GM12878 (cell line): ENCODE measurements at regions not wholly inside any gene's neighbourhood (a gene's known extent, or its start where the extent isn't known, plus 50 kb on each side); places are given as distances from the start of the nearest gene placed in this dataset.
A peak's percentile ranks its signal among the peaks of the same experiment; 100 is the strongest.

Source experiments
- ATAC-seq: fragments of 200-7000 bp; cut with Tn5 transposase; 3 replicates; pipeline ENCODE4 v1.9.1; 2020; ENCODE audit warnings: mild to moderate bottlenecking, moderate library complexity
- BruUV-seq: library from RNA; stranded (reverse); fragments of 400-500 nt; replicated peaks from 2 replicates; lab custom pipeline; 2021; lab: Mats Ljungman, UMichigan
- CTCF ChIA-PET: fragments of 300-600 bp; sonication (Branson Sonifier 250); formaldehyde crosslinking; extraction: SDS; loops from one replicate; lab custom pipeline; 2021; ENCODE audit warnings: inconsistent platforms; lab: Yijun Ruan, JAX
- POLR2A ChIA-PET: fragments of 350-600 bp; formaldehyde crosslinking; extraction: SDS; loops from one replicate; lab custom pipeline; 2021; ENCODE audit warnings: inconsistent platforms; lab: Charles Lee
- RAD21 ChIA-PET: fragments of 300-600 bp; sonication (Branson Sonifier 250); formaldehyde crosslinking; loops from one replicate; lab custom pipeline; 2023; ENCODE audit warnings: antibody characterized with exemption; ENCODE audit not compliant: unreplicated experiment; lab: Charles Lee
- SMC1A ChIA-PET: fragments of 300-600 bp; sonication (Branson Sonifier 250); formaldehyde crosslinking; loops from one replicate; lab custom pipeline; 2023; ENCODE audit not compliant: unreplicated experiment, uncharacterized antibody; lab: Charles Lee
- DNase-seq: peaks from one replicate; pipeline ENCODE4 v3.0.0-alpha.2; 2011; ENCODE audit warnings: low read depth, low spot score
- FAIRE-seq: peaks from 3 replicates; lab custom pipeline; 2011; peaks lifted over from hg19 to GRCh38; lab: Jason Lieb, UNC
- H2AFZ ChIP-seq: 2 replicates; pipeline ENCODE4 v1.6.0; 2011; ENCODE audit warnings: low read depth, low read length, control low read depth; ENCODE audit not compliant: control insufficient read depth
- H3K27ac ChIP-seq: 2 replicates; pipeline ENCODE4 v1.5.1; 2011; ENCODE audit warnings: control low read depth; ENCODE audit not compliant: control insufficient read depth, insufficient read depth
- H3K27me3 ChIP-seq, 2 experiments: replicated peaks in 1 of 2; 2 replicates each; pipeline versions ENCODE4 v1.6.0 to v1.6.1; 2011; ENCODE audit warnings: low read length in 1 of 2; ENCODE audit not compliant: control insufficient read depth in 2 of 2, insufficient read depth in 2 of 2
- H3K36me3 ChIP-seq, 2 experiments: 2 replicates each; pipeline ENCODE4 v1.5.1; 2011; ENCODE audit warnings: low read length in 1 of 2; ENCODE audit not compliant: control insufficient read depth in 2 of 2, insufficient read depth in 2 of 2
- H3K4me1 ChIP-seq: 2 replicates; pipeline ENCODE4 v1.6.1; 2011; ENCODE audit warnings: mild to moderate bottlenecking, low read length, moderate library complexity, mixed read lengths; ENCODE audit not compliant: control insufficient read depth, insufficient read depth
- H3K4me2 ChIP-seq: 2 replicates; pipeline ENCODE4 v1.6.0; 2011; ENCODE audit warnings: control low read depth; ENCODE audit not compliant: control insufficient read depth, insufficient read depth
- H3K4me3 ChIP-seq: fragments of 200-600 bp; sonication (generic); 2 replicates; pipeline ENCODE4 v1.5.1; 2016
- H3K79me2 ChIP-seq: 2 replicates; pipeline ENCODE4 v1.6.0; 2011; ENCODE audit warnings: low read length; ENCODE audit not compliant: control insufficient read depth, insufficient read depth
- H3K9ac ChIP-seq: 2 replicates; pipeline ENCODE4 v1.8.0; 2011; ENCODE audit warnings: low read length, control low read depth, mixed read lengths; ENCODE audit not compliant: control insufficient read depth, insufficient read depth
- H3K9me3 ChIP-seq: replicated peaks from 3 replicates; pipeline ENCODE4 v1.5.1; 2011; ENCODE audit warnings: mild to moderate bottlenecking, low read length; ENCODE audit not compliant: control insufficient read depth, insufficient read depth
- H4K20me1 ChIP-seq: 2 replicates; pipeline ENCODE4 v1.6.0; 2011; ENCODE audit not compliant: control insufficient read depth, insufficient read depth
- CHD2 ChIP-seq: IDR thresholded peaks from 2 replicates; pipeline ENCODE4 v1.6.1; 2011; ENCODE audit warnings: low read depth, low read length, improper control_type of control experiment, borderline replicate concordance
- ESRRA ChIP-seq: IDR thresholded peaks from 2 replicates; pipeline ENCODE4 v1.6.1; 2012; ENCODE audit warnings: mild to moderate bottlenecking, low read length, improper control_type of control experiment
- KDM1A ChIP-seq: fragments of 200-600 bp; sonication (generic); IDR thresholded peaks from 2 replicates; pipeline ENCODE4 v1.6.1; 2016; ENCODE audit warnings: borderline replicate concordance
- MTA2 ChIP-seq: fragments of 450-650 bp; IDR thresholded peaks from 2 replicates; pipeline ENCODE4 v1.6.1; 2016; ENCODE audit warnings: low read depth, mild to moderate bottlenecking, moderate library complexity
- WGBS: methylation state at CpG from one replicate; pipeline ENCODE4 v1.1.6; 2016; ENCODE audit warnings: low lambda C conversion rate; ENCODE audit not compliant: insufficient replicate concordance, insufficient coverage; ENCODE audit errors: missing lambda C conversion rate; 5-methylcytosine and 5-hydroxymethylcytosine counted together
- in situ Hi-C: fragments of 300-500 bp; cut with MboI; formaldehyde crosslinking; loops from 9 replicates; pipeline ENCODE4 v1.14.3; 2018; ENCODE audit warnings: mixed read lengths
- intact Hi-C: fragments of 100-400 bp; cut with micrococcal nuclease; formaldehyde crosslinking; loops from one replicate; pipeline ENCODE4 v1.14.2; 2022; ENCODE audit not compliant: unreplicated experiment
- TF ChIP-seq, protein P1 (sequence below): fragments of 450-650 bp; formaldehyde crosslinking; IDR thresholded peaks from 2 replicates; pipeline ENCODE4 v1.4.0; 2020; ENCODE audit warnings: mild to moderate bottlenecking, moderate library complexity
- TF ChIP-seq, protein P2 (sequence below): fragments of 450-650 bp; IDR thresholded peaks from 2 replicates; pipeline ENCODE4 v1.6.1; 2017; ENCODE audit warnings: mild to moderate bottlenecking, moderate library complexity

DNA sequence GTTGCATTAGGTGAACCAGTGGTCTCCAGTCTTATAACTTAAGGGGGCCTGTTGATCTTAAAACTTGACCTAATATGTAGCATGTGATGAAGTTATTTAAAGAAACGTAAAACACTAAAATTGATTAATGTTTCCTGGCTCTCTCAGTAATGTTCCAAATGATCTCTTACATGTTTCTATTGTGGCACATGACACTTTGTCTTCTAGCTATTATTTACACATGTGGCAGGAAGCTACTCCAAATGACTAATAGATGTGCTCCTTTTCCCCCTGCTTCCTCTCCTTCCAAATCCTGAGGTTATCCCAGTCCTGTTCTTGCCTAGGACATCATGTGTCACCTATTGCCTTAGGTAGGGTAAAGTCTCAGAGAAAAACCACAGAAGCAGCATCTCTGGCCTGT, 89.4 kb downstream of the FAS start:
- ChIA-PET CTCF (interaction anchor here (0.5 to 2.2 kb wide), 3 partner anchors 49 to 311 kb away, joined by 3 to 7 read pairs (median 5); no protein-coding TSS in a partner anchor), RAD21 (no interaction called here), POLR2A (interaction anchor here (1.2 kb wide), 1 partner anchor 50 kb away, joined by 5 read pairs; no protein-coding TSS in a partner anchor), SMC1A (interaction anchor here (0.7 to 1.3 kb wide), 3 partner anchors 12 to 50 kb away, joined by 3 to 4 read pairs (median 3); no protein-coding TSS in a partner anchor)
- no TSS peak for BruUV-seq
- Histone ChIP-seq H3K27ac (no peak overlapping the region), H3K9ac (no peak overlapping the region), H3K27me3 (no peaks in the 10 kb centered on the region), H3K4me2 (no peak overlapping the region), H3K4me1 (peaks cover 10% of the 10 kb centered on the region; the same call in 1 of the 2 replicates), H3K4me3 (no peak overlapping the region), H2AFZ (no peak overlapping the region), H3K79me2 (no peaks in the 10 kb centered on the region), H4K20me1 (no peaks in the 10 kb centered on the region), H3K36me3 (no peaks in the 10 kb centered on the region), H3K9me3 (no peaks in the 10 kb centered on the region)
- FAIRE-seq = no peak
- in situ Hi-C loops (no loop called here), intact Hi-C loops (loop anchor here (5.0 kb wide), 1 partner anchor 48 kb away; no protein-coding TSS in a partner anchor)
- 100% methylated on average over 1 of the region's 1 CpG for WGBS
- no peak for ATAC-seq
- no peak for DNase-seq
- TF ChIP-seq CHD2 (no peak), ESRRA (no peak), KDM1A (no peak)
- TF ChIP-seq, all 136 proteins: peak for 0

DNA sequence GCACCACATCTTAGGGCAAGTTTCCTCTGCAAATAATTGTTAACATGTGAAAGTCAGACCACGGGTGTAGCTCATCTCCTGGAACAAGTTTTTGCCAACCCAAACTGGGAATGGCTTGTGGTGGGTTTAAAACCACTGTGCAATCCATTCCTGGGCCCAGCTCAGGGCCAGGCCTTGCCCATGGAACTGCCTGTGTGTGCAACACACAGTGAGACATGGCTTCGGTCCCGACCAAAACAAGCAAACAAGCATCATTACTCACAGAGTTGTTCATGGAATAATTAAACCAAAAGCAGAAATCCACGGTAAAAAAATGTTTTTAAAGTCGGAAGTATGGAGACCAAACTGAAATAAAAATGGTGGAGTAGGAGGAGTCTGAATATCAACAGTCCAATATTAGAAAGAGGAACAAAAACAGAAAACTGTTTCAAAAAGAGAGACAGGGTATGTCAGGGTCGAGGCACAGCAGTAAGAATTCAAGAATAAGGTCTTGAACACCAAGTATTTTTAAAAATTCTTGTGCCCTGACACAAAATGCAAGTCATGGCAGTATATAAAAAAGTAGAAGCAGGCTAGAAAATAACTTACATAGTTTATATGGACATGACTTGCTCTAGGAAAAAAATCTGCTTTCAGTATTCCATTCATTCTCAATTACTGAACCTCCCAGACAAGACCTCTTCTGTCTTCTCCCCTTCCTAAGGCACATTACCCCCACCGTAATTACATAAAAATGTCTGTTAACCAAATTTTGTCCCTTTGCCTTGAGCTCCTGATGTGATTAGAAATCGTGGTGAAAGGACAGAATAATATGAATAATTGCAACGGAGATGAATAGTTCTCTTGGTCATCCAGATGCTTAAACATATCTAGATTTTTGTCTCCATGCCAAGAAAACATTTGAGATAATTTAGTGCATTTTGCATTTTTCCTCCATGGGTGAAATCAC, 88.4 kb downstream of the FAS start:
- no peaks in the 10 kb centered on the region for H3K27me3 ChIP-seq
- DNase-seq (no peak), FAIRE-seq (no peak), ATAC-seq (peak; percentile 57)
- no peak overlapping the region for H3K27ac ChIP-seq
- no peaks in the 10 kb centered on the region for H3K36me3 ChIP-seq
- H2AFZ ChIP-seq = peak overlapping the region; percentile 71
- H3K9ac ChIP-seq = no peak overlapping the region
- no peaks in the 10 kb centered on the region for H3K79me2 ChIP-seq
- intact Hi-C loops = no loop called here
- WGBS = 72% methylated on average over 9 of the region's 9 CpGs
- CTCF ChIA-PET = interaction anchor here (0.7 to 2.2 kb wide), 2 partner anchors 48 to 236 kb away, joined by 3 to 5 read pairs; no protein-coding TSS in a partner anchor
- RAD21 ChIA-PET = no interaction called here
- no peaks in the 10 kb centered on the region for H4K20me1 ChIP-seq
- POLR2A ChIA-PET = no interaction called here
- in situ Hi-C loops = no loop called here
- peaks cover 8% of the 10 kb centered on the region; the same call in 1 of the 2 replicates for H3K4me1 ChIP-seq
- no peak overlapping the region for H3K4me3 ChIP-seq
- no TSS peak for BruUV-seq
- no peaks in the 10 kb centered on the region for H3K9me3 ChIP-seq
- SMC1A ChIA-PET = interaction anchor here (1.3 to 1.4 kb wide), 3 partner anchors 20 to 49 kb away, joined by 3 to 5 read pairs (median 4); no protein-coding TSS in a partner anchor
- no peak overlapping the region for H3K4me2 ChIP-seq
- TF ChIP-seq, protein P1, sequence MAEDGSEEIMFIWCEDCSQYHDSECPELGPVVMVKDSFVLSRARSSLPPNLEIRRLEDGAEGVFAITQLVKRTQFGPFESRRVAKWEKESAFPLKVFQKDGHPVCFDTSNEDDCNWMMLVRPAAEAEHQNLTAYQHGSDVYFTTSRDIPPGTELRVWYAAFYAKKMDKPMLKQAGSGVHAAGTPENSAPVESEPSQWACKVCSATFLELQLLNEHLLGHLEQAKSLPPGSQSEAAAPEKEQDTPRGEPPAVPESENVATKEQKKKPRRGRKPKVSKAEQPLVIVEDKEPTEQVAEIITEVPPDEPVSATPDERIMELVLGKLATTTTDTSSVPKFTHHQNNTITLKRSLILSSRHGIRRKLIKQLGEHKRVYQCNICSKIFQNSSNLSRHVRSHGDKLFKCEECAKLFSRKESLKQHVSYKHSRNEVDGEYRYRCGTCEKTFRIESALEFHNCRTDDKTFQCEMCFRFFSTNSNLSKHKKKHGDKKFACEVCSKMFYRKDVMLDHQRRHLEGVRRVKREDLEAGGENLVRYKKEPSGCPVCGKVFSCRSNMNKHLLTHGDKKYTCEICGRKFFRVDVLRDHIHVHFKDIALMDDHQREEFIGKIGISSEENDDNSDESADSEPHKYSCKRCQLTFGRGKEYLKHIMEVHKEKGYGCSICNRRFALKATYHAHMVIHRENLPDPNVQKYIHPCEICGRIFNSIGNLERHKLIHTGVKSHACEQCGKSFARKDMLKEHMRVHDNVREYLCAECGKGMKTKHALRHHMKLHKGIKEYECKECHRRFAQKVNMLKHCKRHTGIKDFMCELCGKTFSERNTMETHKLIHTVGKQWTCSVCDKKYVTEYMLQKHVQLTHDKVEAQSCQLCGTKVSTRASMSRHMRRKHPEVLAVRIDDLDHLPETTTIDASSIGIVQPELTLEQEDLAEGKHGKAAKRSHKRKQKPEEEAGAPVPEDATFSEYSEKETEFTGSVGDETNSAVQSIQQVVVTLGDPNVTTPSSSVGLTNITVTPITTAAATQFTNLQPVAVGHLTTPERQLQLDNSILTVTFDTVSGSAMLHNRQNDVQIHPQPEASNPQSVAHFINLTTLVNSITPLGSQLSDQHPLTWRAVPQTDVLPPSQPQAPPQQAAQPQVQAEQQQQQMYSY (CRISPR knock-in tag) = no peak
- no peak for TF ChIP-seq MTA2
- TF ChIP-seq, protein P2, sequence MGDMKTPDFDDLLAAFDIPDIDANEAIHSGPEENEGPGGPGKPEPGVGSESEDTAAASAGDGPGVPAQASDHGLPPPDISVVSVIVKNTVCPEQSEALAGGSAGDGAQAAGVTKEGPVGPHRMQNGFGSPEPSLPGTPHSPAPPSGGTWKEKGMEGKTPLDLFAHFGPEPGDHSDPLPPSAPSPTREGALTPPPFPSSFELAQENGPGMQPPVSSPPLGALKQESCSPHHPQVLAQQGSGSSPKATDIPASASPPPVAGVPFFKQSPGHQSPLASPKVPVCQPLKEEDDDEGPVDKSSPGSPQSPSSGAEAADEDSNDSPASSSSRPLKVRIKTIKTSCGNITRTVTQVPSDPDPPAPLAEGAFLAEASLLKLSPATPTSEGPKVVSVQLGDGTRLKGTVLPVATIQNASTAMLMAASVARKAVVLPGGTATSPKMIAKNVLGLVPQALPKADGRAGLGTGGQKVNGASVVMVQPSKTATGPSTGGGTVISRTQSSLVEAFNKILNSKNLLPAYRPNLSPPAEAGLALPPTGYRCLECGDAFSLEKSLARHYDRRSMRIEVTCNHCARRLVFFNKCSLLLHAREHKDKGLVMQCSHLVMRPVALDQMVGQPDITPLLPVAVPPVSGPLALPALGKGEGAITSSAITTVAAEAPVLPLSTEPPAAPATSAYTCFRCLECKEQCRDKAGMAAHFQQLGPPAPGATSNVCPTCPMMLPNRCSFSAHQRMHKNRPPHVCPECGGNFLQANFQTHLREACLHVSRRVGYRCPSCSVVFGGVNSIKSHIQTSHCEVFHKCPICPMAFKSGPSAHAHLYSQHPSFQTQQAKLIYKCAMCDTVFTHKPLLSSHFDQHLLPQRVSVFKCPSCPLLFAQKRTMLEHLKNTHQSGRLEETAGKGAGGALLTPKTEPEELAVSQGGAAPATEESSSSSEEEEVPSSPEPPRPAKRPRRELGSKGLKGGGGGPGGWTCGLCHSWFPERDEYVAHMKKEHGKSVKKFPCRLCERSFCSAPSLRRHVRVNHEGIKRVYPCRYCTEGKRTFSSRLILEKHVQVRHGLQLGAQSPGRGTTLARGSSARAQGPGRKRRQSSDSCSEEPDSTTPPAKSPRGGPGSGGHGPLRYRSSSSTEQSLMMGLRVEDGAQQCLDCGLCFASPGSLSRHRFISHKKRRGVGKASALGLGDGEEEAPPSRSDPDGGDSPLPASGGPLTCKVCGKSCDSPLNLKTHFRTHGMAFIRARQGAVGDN = no peak
